GM12878 (cell line): ENCODE measurements at regions not wholly inside any gene's neighbourhood (a gene's known extent, or its start where the extent isn't known, plus 50 kb on each side); places are given as distances from the start of the nearest gene placed in this dataset.

Experiments
- ATAC-seq: fragments of 200-7000 bp; cut with Tn5 transposase; 3 replicates; pipeline ENCODE4 v1.9.1; 2020; ENCODE audit warnings: mild to moderate bottlenecking, moderate library complexity
- BruUV-seq: library from RNA; stranded (reverse); fragments of 400-500 nt; replicated peaks from 2 replicates; lab custom pipeline; 2021; lab: Mats Ljungman, UMichigan
- CTCF ChIA-PET: fragments of 300-600 bp; sonication (Branson Sonifier 250); formaldehyde crosslinking; extraction: SDS; loops from one replicate; lab custom pipeline; 2021; ENCODE audit warnings: inconsistent platforms; lab: Yijun Ruan, JAX
- POLR2A ChIA-PET: fragments of 350-600 bp; formaldehyde crosslinking; extraction: SDS; loops from one replicate; lab custom pipeline; 2021; ENCODE audit warnings: inconsistent platforms; lab: Charles Lee
- RAD21 ChIA-PET: fragments of 300-600 bp; sonication (Branson Sonifier 250); formaldehyde crosslinking; loops from one replicate; lab custom pipeline; 2023; ENCODE audit warnings: antibody characterized with exemption; ENCODE audit not compliant: unreplicated experiment; lab: Charles Lee
- SMC1A ChIA-PET: fragments of 300-600 bp; sonication (Branson Sonifier 250); formaldehyde crosslinking; loops from one replicate; lab custom pipeline; 2023; ENCODE audit not compliant: unreplicated experiment, uncharacterized antibody; lab: Charles Lee
- DNase-seq: peaks from one replicate; pipeline ENCODE4 v3.0.0-alpha.2; 2011; ENCODE audit warnings: low read depth, low spot score
- FAIRE-seq: peaks from 3 replicates; lab custom pipeline; 2011; peaks lifted over from hg19 to GRCh38; lab: Jason Lieb, UNC
- H2AFZ ChIP-seq: 2 replicates; pipeline ENCODE4 v1.6.0; 2011; ENCODE audit warnings: low read depth, low read length, control low read depth; ENCODE audit not compliant: control insufficient read depth
- H3K27ac ChIP-seq: 2 replicates; pipeline ENCODE4 v1.5.1; 2011; ENCODE audit warnings: control low read depth; ENCODE audit not compliant: control insufficient read depth, insufficient read depth
- H3K27me3 ChIP-seq, 2 experiments: replicated peaks in 1 of 2; 2 replicates each; pipeline versions ENCODE4 v1.6.0 to v1.6.1; 2011; ENCODE audit warnings: low read length in 1 of 2; ENCODE audit not compliant: control insufficient read depth in 2 of 2, insufficient read depth in 2 of 2
- H3K36me3 ChIP-seq, 2 experiments: 2 replicates each; pipeline ENCODE4 v1.5.1; 2011; ENCODE audit warnings: low read length in 1 of 2; ENCODE audit not compliant: control insufficient read depth in 2 of 2, insufficient read depth in 2 of 2
- H3K4me1 ChIP-seq: 2 replicates; pipeline ENCODE4 v1.6.1; 2011; ENCODE audit warnings: mild to moderate bottlenecking, low read length, moderate library complexity, mixed read lengths; ENCODE audit not compliant: control insufficient read depth, insufficient read depth
- H3K4me2 ChIP-seq: 2 replicates; pipeline ENCODE4 v1.6.0; 2011; ENCODE audit warnings: control low read depth; ENCODE audit not compliant: control insufficient read depth, insufficient read depth
- H3K4me3 ChIP-seq: fragments of 200-600 bp; sonication (generic); 2 replicates; pipeline ENCODE4 v1.5.1; 2016
- H3K79me2 ChIP-seq: 2 replicates; pipeline ENCODE4 v1.6.0; 2011; ENCODE audit warnings: low read length; ENCODE audit not compliant: control insufficient read depth, insufficient read depth
- H3K9ac ChIP-seq: 2 replicates; pipeline ENCODE4 v1.8.0; 2011; ENCODE audit warnings: low read length, control low read depth, mixed read lengths; ENCODE audit not compliant: control insufficient read depth, insufficient read depth
- H3K9me3 ChIP-seq: replicated peaks from 3 replicates; pipeline ENCODE4 v1.5.1; 2011; ENCODE audit warnings: mild to moderate bottlenecking, low read length; ENCODE audit not compliant: control insufficient read depth, insufficient read depth
- H4K20me1 ChIP-seq: 2 replicates; pipeline ENCODE4 v1.6.0; 2011; ENCODE audit not compliant: control insufficient read depth, insufficient read depth
- CREB1 ChIP-seq: IDR thresholded peaks from 2 replicates; pipeline ENCODE4 v1.6.1; 2012; ENCODE audit warnings: low read depth, mild to moderate bottlenecking, inconsistent platforms
- ESRRA ChIP-seq: IDR thresholded peaks from 2 replicates; pipeline ENCODE4 v1.6.1; 2012; ENCODE audit warnings: mild to moderate bottlenecking, low read length, improper control_type of control experiment
- FOS ChIP-seq: IDR thresholded peaks from 3 replicates; pipeline ENCODE4 v1.6.1; 2011; ENCODE audit warnings: borderline replicate concordance; ENCODE audit not compliant: insufficient read length; ENCODE audit errors: extremely low read depth
- JUND ChIP-seq: IDR thresholded peaks from 2 replicates; pipeline ENCODE4 v1.6.1; 2012; ENCODE audit warnings: low read depth, mild to moderate bottlenecking, low read length, improper control_type of control experiment, moderate library complexity
- MYB ChIP-seq: fragments of 150-350 bp; IDR thresholded peaks from 2 replicates; pipeline ENCODE4 v1.6.1; 2014; ENCODE audit warnings: mild to moderate bottlenecking, low read depth, low read length, borderline replicate concordance
- NFYB ChIP-seq: IDR thresholded peaks from 2 replicates; pipeline ENCODE4 v1.6.1; 2011; ENCODE audit warnings: low read depth, mild to moderate bottlenecking, low read length, improper control_type of control experiment, moderate library complexity; ENCODE audit not compliant: insufficient read depth
- RAD51 ChIP-seq: fragments of 450-650 bp; IDR thresholded peaks from 2 replicates; pipeline ENCODE4 v1.6.1; 2016; ENCODE audit warnings: moderate library complexity, mild to moderate bottlenecking, inconsistent platforms
- SMAD1 ChIP-seq: fragments of 450-650 bp; IDR thresholded peaks from 2 replicates; pipeline ENCODE4 v1.6.1; 2018; ENCODE audit warnings: mild to moderate bottlenecking, low read depth; ENCODE audit not compliant: partially characterized antibody
- SP1 ChIP-seq: IDR thresholded peaks from one replicate; pipeline ENCODE4 v1.6.1; 2011; ENCODE audit warnings: low read depth, low read length
- SRF ChIP-seq, 2 experiments: IDR thresholded peaks; 2 replicates each; pipeline ENCODE4 v1.6.1; 2011; ENCODE audit warnings: low read depth in 2 of 2, low read length in 2 of 2, mild to moderate bottlenecking in 1 of 2, moderate library complexity in 1 of 2
- ZBED1 ChIP-seq: IDR thresholded peaks from 2 replicates; pipeline ENCODE4 v1.6.1; 2016; ENCODE audit warnings: borderline replicate concordance
- ZNF24 ChIP-seq: fragments of 450-650 bp; IDR thresholded peaks from 2 replicates; pipeline ENCODE4 v1.6.1; 2017; ENCODE audit warnings: antibody characterized with exemption, mild to moderate bottlenecking
- ZNF622 ChIP-seq: fragments of 450-650 bp; IDR thresholded peaks from 2 replicates; pipeline ENCODE4 v1.6.1; 2017; ENCODE audit warnings: mild to moderate bottlenecking, inconsistent platforms
- WGBS: methylation state at CpG from one replicate; pipeline ENCODE4 v1.1.6; 2016; ENCODE audit warnings: low lambda C conversion rate; ENCODE audit not compliant: insufficient replicate concordance, insufficient coverage; ENCODE audit errors: missing lambda C conversion rate; 5-methylcytosine and 5-hydroxymethylcytosine counted together
- in situ Hi-C: fragments of 300-500 bp; cut with MboI; formaldehyde crosslinking; loops from 9 replicates; pipeline ENCODE4 v1.14.3; 2018; ENCODE audit warnings: mixed read lengths
- intact Hi-C: fragments of 100-400 bp; cut with micrococcal nuclease; formaldehyde crosslinking; loops from one replicate; pipeline ENCODE4 v1.14.2; 2022; ENCODE audit not compliant: unreplicated experiment
- TF ChIP-seq, protein P1 (sequence below): IDR thresholded peaks from 2 replicates; pipeline ENCODE4 v1.6.1; 2011; ENCODE audit warnings: borderline replicate concordance, low read depth, mild to moderate bottlenecking, moderate library complexity, mixed read lengths, low read length; ENCODE audit not compliant: insufficient read depth; ENCODE audit errors: extremely low read length
- TF ChIP-seq, protein P2 (sequence below), 3 experiments: IDR thresholded peaks in 2 of 3; conservative IDR thresholded peaks in 1 of 3; 2 replicates each; pipeline ENCODE4 v1.5.1; 2011; ENCODE audit warnings: low read depth in 3 of 3, low read length in 3 of 3, mild to moderate bottlenecking in 3 of 3, control low read depth in 2 of 3, moderate library complexity in 2 of 3, inconsistent platforms in 1 of 3, mixed read lengths in 1 of 3; ENCODE audit not compliant: control insufficient read depth in 2 of 3, insufficient read depth in 1 of 3; ENCODE audit errors: extremely low read depth in 1 of 3
- TF ChIP-seq, protein P3 (sequence below): fragments of 450-650 bp; conservative IDR thresholded peaks from 2 replicates; pipeline ENCODE4 v1.6.1; 2017; ENCODE audit warnings: mild to moderate bottlenecking, moderate library complexity

DNA sequence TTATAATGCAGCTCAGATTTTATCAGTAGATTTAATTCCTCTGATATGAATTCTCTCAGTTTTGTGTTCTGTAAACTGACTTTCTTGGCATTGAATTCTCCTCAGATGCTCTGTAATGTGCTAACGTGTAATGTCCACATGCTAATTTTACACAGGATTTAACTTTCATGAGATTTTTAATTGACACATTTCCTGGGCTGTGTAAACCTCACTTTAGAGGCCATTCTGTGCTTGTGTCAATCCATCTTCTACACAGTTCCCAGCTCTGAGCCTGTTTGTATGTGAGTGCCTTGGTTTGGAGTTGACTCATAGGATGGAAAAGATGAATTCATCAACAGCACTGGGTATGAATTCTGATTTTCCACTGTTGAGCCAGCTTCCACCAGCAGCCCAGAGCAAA is 476.7 kb upstream of the GCFC2 start:
- no peak for ATAC-seq
- 33% methylated on average over 1 of the region's 1 CpG for WGBS
- POLR2A ChIA-PET = no interaction called here

More for the DNA sequence above, 476.7 kb upstream of the GCFC2 start:
- in situ Hi-C loops = no loop called here
- intact Hi-C loops = no loop called here
- Histone ChIP-seq H3K36me3 (no peaks in the 10 kb centered on the region), H3K27me3 (no peaks in the 10 kb centered on the region), H3K4me1 (no peaks in the 10 kb centered on the region), H3K9me3 (no peaks in the 10 kb centered on the region), H3K27ac (no peak overlapping the region), H3K79me2 (no peaks in the 10 kb centered on the region), H4K20me1 (no peaks in the 10 kb centered on the region), H3K4me2 (no peak overlapping the region), H2AFZ (no peak overlapping the region), H3K4me3 (no peak overlapping the region), H3K9ac (no peak overlapping the region)
- TF ChIP-seq, protein P1, sequence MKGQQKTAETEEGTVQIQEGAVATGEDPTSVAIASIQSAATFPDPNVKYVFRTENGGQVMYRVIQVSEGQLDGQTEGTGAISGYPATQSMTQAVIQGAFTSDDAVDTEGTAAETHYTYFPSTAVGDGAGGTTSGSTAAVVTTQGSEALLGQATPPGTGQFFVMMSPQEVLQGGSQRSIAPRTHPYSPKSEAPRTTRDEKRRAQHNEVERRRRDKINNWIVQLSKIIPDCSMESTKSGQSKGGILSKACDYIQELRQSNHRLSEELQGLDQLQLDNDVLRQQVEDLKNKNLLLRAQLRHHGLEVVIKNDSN = no peak
- TF ChIP-seq ESRRA (no peak), ZNF622 (no peak), NFYB (no peak), MYB (no peak), SP1 (no peak), FOS (no peak), SRF (IDR thresholded peaks at IDR 0.05; ENCODE audit: low read depth in 2 of 2, low read length in 2 of 2) (no peak), ZBED1 (no peak), ZNF24 (no peak), RAD51 (no peak), SMAD1 (no peak), CREB1 (no peak), JUND (no peak)
- TF ChIP-seq, protein P2, sequence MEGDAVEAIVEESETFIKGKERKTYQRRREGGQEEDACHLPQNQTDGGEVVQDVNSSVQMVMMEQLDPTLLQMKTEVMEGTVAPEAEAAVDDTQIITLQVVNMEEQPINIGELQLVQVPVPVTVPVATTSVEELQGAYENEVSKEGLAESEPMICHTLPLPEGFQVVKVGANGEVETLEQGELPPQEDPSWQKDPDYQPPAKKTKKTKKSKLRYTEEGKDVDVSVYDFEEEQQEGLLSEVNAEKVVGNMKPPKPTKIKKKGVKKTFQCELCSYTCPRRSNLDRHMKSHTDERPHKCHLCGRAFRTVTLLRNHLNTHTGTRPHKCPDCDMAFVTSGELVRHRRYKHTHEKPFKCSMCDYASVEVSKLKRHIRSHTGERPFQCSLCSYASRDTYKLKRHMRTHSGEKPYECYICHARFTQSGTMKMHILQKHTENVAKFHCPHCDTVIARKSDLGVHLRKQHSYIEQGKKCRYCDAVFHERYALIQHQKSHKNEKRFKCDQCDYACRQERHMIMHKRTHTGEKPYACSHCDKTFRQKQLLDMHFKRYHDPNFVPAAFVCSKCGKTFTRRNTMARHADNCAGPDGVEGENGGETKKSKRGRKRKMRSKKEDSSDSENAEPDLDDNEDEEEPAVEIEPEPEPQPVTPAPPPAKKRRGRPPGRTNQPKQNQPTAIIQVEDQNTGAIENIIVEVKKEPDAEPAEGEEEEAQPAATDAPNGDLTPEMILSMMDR (IDR thresholded peaks at IDR 0.05 in 2 of 3, conservative IDR thresholded peaks at IDR 0.05 in 1 of 3; ENCODE audit: control insufficient read depth in 2 of 3, extremely low read depth in 1 of 3, insufficient read depth in 1 of 3, low read depth in 3 of 3, low read length in 3 of 3) = no peak
- TF ChIP-seq, protein P3, sequence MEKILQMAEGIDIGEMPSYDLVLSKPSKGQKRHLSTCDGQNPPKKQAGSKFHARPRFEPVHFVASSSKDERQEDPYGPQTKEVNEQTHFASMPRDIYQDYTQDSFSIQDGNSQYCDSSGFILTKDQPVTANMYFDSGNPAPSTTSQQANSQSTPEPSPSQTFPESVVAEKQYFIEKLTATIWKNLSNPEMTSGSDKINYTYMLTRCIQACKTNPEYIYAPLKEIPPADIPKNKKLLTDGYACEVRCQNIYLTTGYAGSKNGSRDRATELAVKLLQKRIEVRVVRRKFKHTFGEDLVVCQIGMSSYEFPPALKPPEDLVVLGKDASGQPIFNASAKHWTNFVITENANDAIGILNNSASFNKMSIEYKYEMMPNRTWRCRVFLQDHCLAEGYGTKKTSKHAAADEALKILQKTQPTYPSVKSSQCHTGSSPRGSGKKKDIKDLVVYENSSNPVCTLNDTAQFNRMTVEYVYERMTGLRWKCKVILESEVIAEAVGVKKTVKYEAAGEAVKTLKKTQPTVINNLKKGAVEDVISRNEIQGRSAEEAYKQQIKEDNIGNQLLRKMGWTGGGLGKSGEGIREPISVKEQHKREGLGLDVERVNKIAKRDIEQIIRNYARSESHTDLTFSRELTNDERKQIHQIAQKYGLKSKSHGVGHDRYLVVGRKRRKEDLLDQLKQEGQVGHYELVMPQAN = no peak
- ChIA-PET SMC1A (no interaction called here), CTCF (interaction anchor here (0.7 to 1.3 kb wide), 2 partner anchors 10 to 63 kb away, joined by 3 to 4 read pairs; no protein-coding TSS in a partner anchor), RAD21 (no interaction called here)
- BruUV-seq = no TSS peak
- FAIRE-seq (no peak), DNase-seq (no peak)
